ENCODE measurements at regions not wholly inside any gene's neighbourhood (a gene's known extent, or its start where the extent isn't known, plus 50 kb on each side); places are given as distances from the start of the nearest gene placed in this dataset.

- H3K27me3 ChIP-seq (replicated peaks; ENCODE audit: control insufficient read depth, insufficient read depth, low read length), result no peaks in the 10 kb centered on the region
- TF ChIP-seq CTCF (IDR thresholded peaks at IDR 0.05; ENCODE audit: insufficient read depth, low read length, poor library complexity, severe bottlenecking), result no peak
- DNase-seq (ENCODE audit: extremely low read depth, insufficient read length), result no peak
- no peak overlapping the region for H3K4me3 ChIP-seq (replicated peaks; ENCODE audit: low read depth, low read length)
- no peaks in the 10 kb centered on the region for H3K36me3 ChIP-seq (ENCODE audit: control insufficient read depth, insufficient read depth, low read length)
Observed at GRCh38 chr3:80705290-80705689, 937.5 kb upstream of the ROBO1 start.

- Histone ChIP-seq H3K36me3 (ENCODE audit: control insufficient read depth, insufficient read depth, low read length) (no peaks in the 10 kb centered on the region), H3K4me3 (replicated peaks; ENCODE audit: low read depth, low read length) (no peak overlapping the region), H3K27me3 (replicated peaks; ENCODE audit: control insufficient read depth, insufficient read depth, low read length) (no peaks in the 10 kb centered on the region)
- TF ChIP-seq CTCF (IDR thresholded peaks at IDR 0.05; ENCODE audit: insufficient read depth, low read length, poor library complexity, severe bottlenecking), result no peak
- DNase-seq (ENCODE audit: extremely low read depth, insufficient read length), result no peak
Observed at GRCh38 chr3:80701349-80701748, 933.6 kb upstream of the ROBO1 start.

- DNase-seq (ENCODE audit: extremely low read depth, insufficient read length), result no peak
- no peaks in the 10 kb centered on the region for H3K27me3 ChIP-seq (replicated peaks; ENCODE audit: control insufficient read depth, insufficient read depth, low read length)
- H3K4me3 ChIP-seq (replicated peaks; ENCODE audit: low read depth, low read length), result no peak overlapping the region
- no peaks in the 10 kb centered on the region for H3K36me3 ChIP-seq (ENCODE audit: control insufficient read depth, insufficient read depth, low read length)
- no peak for TF ChIP-seq CTCF (IDR thresholded peaks at IDR 0.05; ENCODE audit: insufficient read depth, low read length, poor library complexity, severe bottlenecking)
Observed at GRCh38 chr3:80697291-80697690, 929.5 kb upstream of the ROBO1 start.

- Histone ChIP-seq H3K36me3 (ENCODE audit: control insufficient read depth, insufficient read depth, low read length) (no peaks in the 10 kb centered on the region), H3K4me3 (replicated peaks; ENCODE audit: low read depth, low read length) (no peak overlapping the region), H3K27me3 (replicated peaks; ENCODE audit: control insufficient read depth, insufficient read depth, low read length) (no peaks in the 10 kb centered on the region)
- no peak for DNase-seq (ENCODE audit: extremely low read depth, insufficient read length)
- no peak for TF ChIP-seq CTCF (IDR thresholded peaks at IDR 0.05; ENCODE audit: insufficient read depth, low read length, poor library complexity, severe bottlenecking)
Observed at GRCh38 chr3:80696280-80696679, 928.5 kb upstream of the ROBO1 start.

- Histone ChIP-seq H3K27me3 (replicated peaks; ENCODE audit: control insufficient read depth, insufficient read depth, low read length) (no peaks in the 10 kb centered on the region), H3K36me3 (ENCODE audit: control insufficient read depth, insufficient read depth, low read length) (no peaks in the 10 kb centered on the region), H3K4me3 (replicated peaks; ENCODE audit: low read depth, low read length) (no peak overlapping the region)
- TF ChIP-seq CTCF (IDR thresholded peaks at IDR 0.05; ENCODE audit: insufficient read depth, low read length, poor library complexity, severe bottlenecking), result no peak
- no peak for DNase-seq (ENCODE audit: extremely low read depth, insufficient read length)
Observed at GRCh38 chr3:80688814-80689213, 921.0 kb upstream of the ROBO1 start.

- TF ChIP-seq CTCF (IDR thresholded peaks at IDR 0.05; ENCODE audit: insufficient read depth, low read length, poor library complexity, severe bottlenecking), result no peak
- Histone ChIP-seq H3K36me3 (ENCODE audit: control insufficient read depth, insufficient read depth, low read length) (no peaks in the 10 kb centered on the region), H3K4me3 (replicated peaks; ENCODE audit: low read depth, low read length) (no peak overlapping the region), H3K27me3 (replicated peaks; ENCODE audit: control insufficient read depth, insufficient read depth, low read length) (no peaks in the 10 kb centered on the region)
- DNase-seq (ENCODE audit: extremely low read depth, insufficient read length), result no peak
Observed at GRCh38 chr3:80682951-80683350, 915.2 kb upstream of the ROBO1 start.

Measured in GM06990 (cell line).